ENCODE measurements at regions not wholly inside any gene's neighbourhood (a gene's known extent, or its start where the extent isn't known, plus 50 kb on each side); places are given as distances from the start of the nearest gene placed in this dataset.

- Histone ChIP-seq H3K4me3 (ENCODE audit: low read depth in 1 of 3, low read length in 3 of 3) (no peak overlapping the region), H3K27ac (ENCODE audit: low read depth in 1 of 3, low read length in 2 of 3) (no peak overlapping the region), H3K9me3 (ENCODE audit: control insufficient read depth in 2 of 2, insufficient read depth in 1 of 2, low read depth in 1 of 2, low read length in 1 of 2) (peaks cover 0 to 3% of the 10 kb centered on the region in 2 donors), H3K27me3 (ENCODE audit: control insufficient read depth in 3 of 3, insufficient read depth in 3 of 3, low read length in 3 of 3) (no peaks in the 10 kb centered on the region), H3K36me3 (ENCODE audit: control insufficient read depth in 3 of 3, insufficient read depth in 2 of 3, low read depth in 1 of 3, low read length in 3 of 3) (no peaks in the 10 kb centered on the region), H3K4me1 (ENCODE audit: control insufficient read depth in 3 of 3, insufficient read depth in 2 of 3, low read depth in 1 of 3, low read length in 2 of 3) (no peaks in the 10 kb centered on the region)
- FAIRE-seq = no peak
- WGBS, 3 donors = 80 to 91% (median 88%) methylated on average over 6 of the region's 6 CpGs
- no peak for DNase-seq
Observed at GRCh38 chr6:74550821-74551220, 655.0 kb downstream of the COL12A1 start.

- peaks cover 0 to 6% of the 10 kb centered on the region in 2 donors for H3K9me3 ChIP-seq (ENCODE audit: control insufficient read depth in 2 of 2, insufficient read depth in 1 of 2, low read depth in 1 of 2, low read length in 1 of 2)
- DNase-seq = no peak
- H3K27ac ChIP-seq (ENCODE audit: low read depth in 1 of 3, low read length in 2 of 3) = no peak overlapping the region
- WGBS, 3 donors = 74 to 90% (median 81%) methylated on average over 3 of the region's 3 CpGs
- no peaks in the 10 kb centered on the region for H3K27me3 ChIP-seq (ENCODE audit: control insufficient read depth in 3 of 3, insufficient read depth in 3 of 3, low read length in 3 of 3)
- H3K4me1 ChIP-seq (ENCODE audit: control insufficient read depth in 3 of 3, insufficient read depth in 2 of 3, low read depth in 1 of 3, low read length in 2 of 3) = no peaks in the 10 kb centered on the region
- no peaks in the 10 kb centered on the region for H3K36me3 ChIP-seq (ENCODE audit: control insufficient read depth in 3 of 3, insufficient read depth in 2 of 3, low read depth in 1 of 3, low read length in 3 of 3)
- FAIRE-seq = no peak
- no peak overlapping the region for H3K4me3 ChIP-seq (ENCODE audit: low read depth in 1 of 3, low read length in 3 of 3)
Observed at GRCh38 chr6:74549746-74550145, 656.1 kb downstream of the COL12A1 start.

GRCh38 chr6:74534465-74535211 lies 671.2 kb downstream of the COL12A1 start:
- DNase-seq (peak; percentile 46 to 77), FAIRE-seq (no peak)
- Histone ChIP-seq H3K36me3 (ENCODE audit: control insufficient read depth in 3 of 3, insufficient read depth in 2 of 3, low read depth in 1 of 3, low read length in 3 of 3) (no peaks in the 10 kb centered on the region), H3K4me1 (ENCODE audit: control insufficient read depth in 3 of 3, insufficient read depth in 2 of 3, low read depth in 1 of 3, low read length in 2 of 3) (peaks cover 0 to 13% (median 2%) of the 10 kb centered on the region in 3 donors), H3K27me3 (ENCODE audit: control insufficient read depth in 3 of 3, insufficient read depth in 3 of 3, low read length in 3 of 3) (no peaks in the 10 kb centered on the region), H3K4me3 (ENCODE audit: low read depth in 1 of 3, low read length in 3 of 3) (no peak overlapping the region), H3K27ac (ENCODE audit: low read depth in 1 of 3, low read length in 2 of 3) (peak overlapping the region in 1 of 3 donors; percentile 80), H3K9me3 (ENCODE audit: control insufficient read depth in 2 of 2, insufficient read depth in 1 of 2, low read depth in 1 of 2, low read length in 1 of 2) (peaks cover 0 to 22% of the 10 kb centered on the region in 2 donors)
- WGBS, 3 donors = 20 to 39% (median 35%) methylated on average over 2 of the region's 2 CpGs

- Histone ChIP-seq H3K27ac (ENCODE audit: low read depth in 1 of 3, low read length in 2 of 3) (no peak overlapping the region), H3K27me3 (ENCODE audit: control insufficient read depth in 3 of 3, insufficient read depth in 3 of 3, low read length in 3 of 3) (no peaks in the 10 kb centered on the region), H3K4me3 (ENCODE audit: low read depth in 1 of 3, low read length in 3 of 3) (no peak overlapping the region), H3K36me3 (ENCODE audit: control insufficient read depth in 3 of 3, insufficient read depth in 2 of 3, low read depth in 1 of 3, low read length in 3 of 3) (no peaks in the 10 kb centered on the region), H3K4me1 (ENCODE audit: control insufficient read depth in 3 of 3, insufficient read depth in 2 of 3, low read depth in 1 of 3, low read length in 2 of 3) (no peaks in the 10 kb centered on the region), H3K9me3 (ENCODE audit: control insufficient read depth in 2 of 2, insufficient read depth in 1 of 2, low read depth in 1 of 2, low read length in 1 of 2) (peaks cover 0 to 3% of the 10 kb centered on the region in 2 donors)
- peak in 1 of 2 donors; percentile 33 for DNase-seq
- no peak for FAIRE-seq
- WGBS, 3 donors = 48 to 64% (median 52%) methylated on average over 1 of the region's 1 CpG
Observed at GRCh38 chr6:74519163-74519562, 686.7 kb downstream of the COL12A1 start.

GRCh38 chr6:74518035-74518434 lies 687.8 kb downstream of the COL12A1 start:
- no peak overlapping the region for H3K4me3 ChIP-seq (ENCODE audit: low read depth in 1 of 3, low read length in 3 of 3)
- 53 to 83% (median 60%) methylated on average over 1 of the region's 1 CpG for WGBS, 3 donors
- H3K4me1 ChIP-seq (ENCODE audit: control insufficient read depth in 3 of 3, insufficient read depth in 2 of 3, low read depth in 1 of 3, low read length in 2 of 3) = no peaks in the 10 kb centered on the region
- no peak overlapping the region for H3K27ac ChIP-seq (ENCODE audit: low read depth in 1 of 3, low read length in 2 of 3)
- H3K9me3 ChIP-seq (ENCODE audit: control insufficient read depth in 2 of 2, insufficient read depth in 1 of 2, low read depth in 1 of 2, low read length in 1 of 2) = peaks cover 0 to 3% of the 10 kb centered on the region in 2 donors
- H3K36me3 ChIP-seq (ENCODE audit: control insufficient read depth in 3 of 3, insufficient read depth in 2 of 3, low read depth in 1 of 3, low read length in 3 of 3) = no peaks in the 10 kb centered on the region
- H3K27me3 ChIP-seq (ENCODE audit: control insufficient read depth in 3 of 3, insufficient read depth in 3 of 3, low read length in 3 of 3) = no peaks in the 10 kb centered on the region
- FAIRE-seq (no peak), DNase-seq (no peak)

GRCh38 chr6:74510878-74511277 lies 695.0 kb downstream of the COL12A1 start:
- Histone ChIP-seq H3K4me1 (ENCODE audit: control insufficient read depth in 3 of 3, insufficient read depth in 2 of 3, low read depth in 1 of 3, low read length in 2 of 3) (no peaks in the 10 kb centered on the region), H3K27me3 (ENCODE audit: control insufficient read depth in 3 of 3, insufficient read depth in 3 of 3, low read length in 3 of 3) (no peaks in the 10 kb centered on the region), H3K27ac (ENCODE audit: low read depth in 1 of 3, low read length in 2 of 3) (no peak overlapping the region), H3K9me3 (ENCODE audit: control insufficient read depth in 2 of 2, insufficient read depth in 1 of 2, low read depth in 1 of 2, low read length in 1 of 2) (peaks cover 0 to 9% of the 10 kb centered on the region in 2 donors), H3K4me3 (ENCODE audit: low read depth in 1 of 3, low read length in 3 of 3) (no peak overlapping the region), H3K36me3 (ENCODE audit: control insufficient read depth in 3 of 3, insufficient read depth in 2 of 3, low read depth in 1 of 3, low read length in 3 of 3) (no peaks in the 10 kb centered on the region)
- FAIRE-seq = no peak
- 95% methylated on average over 3 of the region's 3 CpGs for WGBS, 3 donors
- DNase-seq = no peak

GRCh38 chr6:74507649-74508048 lies 698.2 kb downstream of the COL12A1 start:
- no peak for FAIRE-seq
- Histone ChIP-seq H3K27me3 (ENCODE audit: control insufficient read depth in 3 of 3, insufficient read depth in 3 of 3, low read length in 3 of 3) (no peaks in the 10 kb centered on the region), H3K4me1 (ENCODE audit: control insufficient read depth in 3 of 3, insufficient read depth in 2 of 3, low read depth in 1 of 3, low read length in 2 of 3) (no peaks in the 10 kb centered on the region), H3K4me3 (ENCODE audit: low read depth in 1 of 3, low read length in 3 of 3) (no peak overlapping the region), H3K36me3 (ENCODE audit: control insufficient read depth in 3 of 3, insufficient read depth in 2 of 3, low read depth in 1 of 3, low read length in 3 of 3) (no peaks in the 10 kb centered on the region), H3K9me3 (ENCODE audit: control insufficient read depth in 2 of 2, insufficient read depth in 1 of 2, low read depth in 1 of 2, low read length in 1 of 2) (peaks cover 4 to 19% of the 10 kb centered on the region in 2 donors), H3K27ac (ENCODE audit: low read depth in 1 of 3, low read length in 2 of 3) (no peak overlapping the region)
- WGBS, 3 donors = 74 to 84% (median 77%) methylated on average over 1 of the region's 1 CpG
- DNase-seq = no peak

GRCh38 chr6:74505391-74505790 lies 700.5 kb downstream of the COL12A1 start:
- H3K9me3 ChIP-seq (ENCODE audit: control insufficient read depth in 2 of 2, insufficient read depth in 1 of 2, low read depth in 1 of 2, low read length in 1 of 2) = peaks cover 4 to 19% of the 10 kb centered on the region in 2 donors
- H3K4me1 ChIP-seq (ENCODE audit: control insufficient read depth in 3 of 3, insufficient read depth in 2 of 3, low read depth in 1 of 3, low read length in 2 of 3) = no peaks in the 10 kb centered on the region
- no peaks in the 10 kb centered on the region for H3K36me3 ChIP-seq (ENCODE audit: control insufficient read depth in 3 of 3, insufficient read depth in 2 of 3, low read depth in 1 of 3, low read length in 3 of 3)
- DNase-seq = no peak
- no peaks in the 10 kb centered on the region for H3K27me3 ChIP-seq (ENCODE audit: control insufficient read depth in 3 of 3, insufficient read depth in 3 of 3, low read length in 3 of 3)
- WGBS, 3 donors = 73 to 76% (median 75%) methylated on average over 1 of the region's 1 CpG
- no peak for FAIRE-seq
- H3K27ac ChIP-seq (ENCODE audit: low read depth in 1 of 3, low read length in 2 of 3) = no peak overlapping the region
- H3K4me3 ChIP-seq (ENCODE audit: low read depth in 1 of 3, low read length in 3 of 3) = no peak overlapping the region

GRCh38 chr6:74504941-74505340 lies 700.9 kb downstream of the COL12A1 start:
- Histone ChIP-seq H3K27me3 (ENCODE audit: control insufficient read depth in 3 of 3, insufficient read depth in 3 of 3, low read length in 3 of 3) (no peaks in the 10 kb centered on the region), H3K27ac (ENCODE audit: low read depth in 1 of 3, low read length in 2 of 3) (no peak overlapping the region), H3K4me3 (ENCODE audit: low read depth in 1 of 3, low read length in 3 of 3) (no peak overlapping the region), H3K9me3 (ENCODE audit: control insufficient read depth in 2 of 2, insufficient read depth in 1 of 2, low read depth in 1 of 2, low read length in 1 of 2) (peaks cover 4 to 19% of the 10 kb centered on the region in 2 donors), H3K36me3 (ENCODE audit: control insufficient read depth in 3 of 3, insufficient read depth in 2 of 3, low read depth in 1 of 3, low read length in 3 of 3) (no peaks in the 10 kb centered on the region), H3K4me1 (ENCODE audit: control insufficient read depth in 3 of 3, insufficient read depth in 2 of 3, low read depth in 1 of 3, low read length in 2 of 3) (no peaks in the 10 kb centered on the region)
- no peak for FAIRE-seq
- WGBS, 3 donors = 87 to 95% (median 93%) methylated on average over 3 of the region's 3 CpGs
- DNase-seq = no peak

All from small intestine (tissue), 7 donors.